Liver (tissue), 8 donors: ENCODE measurements at regions not wholly inside any gene's neighbourhood (a gene's known extent, or its start where the extent isn't known, plus 50 kb on each side); places are given as distances from the start of the nearest gene placed in this dataset.

Experiments used
- DNase-seq: peaks from one replicate; pipeline ENCODE4 v3.0.0-alpha.2; 2017; ENCODE audit warnings: low spot score
- H3K27ac ChIP-seq, 2 donors: one replicate each; pipeline ENCODE4 v1.7.0; 2013; ENCODE audit warnings: inconsistent platforms in 2 of 2, low read length in 2 of 2, control low read depth in 1 of 2, low read depth in 1 of 2, mild to moderate bottlenecking in 1 of 2
- H3K27me3 ChIP-seq, 4 donors: one replicate each; pipeline versions ENCODE4 v1.6.1 to v1.7.0; 2013; ENCODE audit warnings: low read length in 3 of 4, inconsistent platforms in 1 of 4, mild to moderate bottlenecking in 1 of 4, moderate library complexity in 1 of 4; ENCODE audit not compliant: control insufficient read depth in 4 of 4, insufficient read depth in 4 of 4
- H3K36me3 ChIP-seq, 4 donors: one replicate each; pipeline versions ENCODE4 v1.6.1 to v1.7.0; 2013; ENCODE audit warnings: low read length in 3 of 4, mild to moderate bottlenecking in 3 of 4, low read depth in 1 of 4, moderate library complexity in 1 of 4; ENCODE audit not compliant: control insufficient read depth in 4 of 4, insufficient read depth in 3 of 4
- H3K4me1 ChIP-seq, 4 donors: one replicate each; pipeline versions ENCODE4 v1.6.1 to v1.7.0; 2013; ENCODE audit warnings: low read length in 3 of 4, mild to moderate bottlenecking in 3 of 4, moderate library complexity in 1 of 4; ENCODE audit not compliant: control insufficient read depth in 4 of 4, insufficient read depth in 4 of 4
- H3K4me3 ChIP-seq, 3 donors: one replicate each; pipeline versions ENCODE4 v1.6.1 to v1.7.0; 2013; ENCODE audit warnings: low read length in 3 of 3, control low read depth in 1 of 3, low read depth in 1 of 3, mild to moderate bottlenecking in 1 of 3
- H3K9ac ChIP-seq, 2 donors: one replicate each; pipeline ENCODE4 v1.7.0; 2013; ENCODE audit warnings: low read length in 2 of 2, mild to moderate bottlenecking in 2 of 2, moderate library complexity in 2 of 2, control low read depth in 1 of 2, low read depth in 1 of 2
- H3K9me3 ChIP-seq, 4 donors: one replicate each; pipeline versions ENCODE4 v1.6.1 to v1.7.0; 2013; ENCODE audit warnings: low read length in 3 of 4; ENCODE audit not compliant: control insufficient read depth in 4 of 4
- EGR1 ChIP-seq, 2 donors: IDR thresholded peaks; 2 replicates each; pipeline ENCODE4 v1.6.1; 2016 to 2018; ENCODE audit warnings: antibody characterized with exemption in 2 of 2, low read depth in 2 of 2
- FOXA1 ChIP-seq: IDR thresholded peaks from 2 replicates; pipeline ENCODE4 v1.6.1; 2016; ENCODE audit warnings: antibody characterized with exemption
- FOXA2 ChIP-seq: IDR thresholded peaks from 2 replicates; pipeline ENCODE4 v1.6.1; 2016; ENCODE audit warnings: antibody characterized with exemption
- GABPA ChIP-seq, 2 donors: IDR thresholded peaks in 1 of 2; conservative IDR thresholded peaks in 1 of 2; 2 replicates each; pipeline ENCODE4 v1.6.1; 2016; ENCODE audit warnings: antibody characterized with exemption in 2 of 2, mild to moderate bottlenecking in 1 of 2, moderate library complexity in 1 of 2
- HNF4A ChIP-seq, 2 donors: conservative IDR thresholded peaks; 2 replicates each; pipeline ENCODE4 v1.6.1; 2016; ENCODE audit warnings: antibody characterized with exemption in 2 of 2, mild to moderate bottlenecking in 2 of 2
- JUND ChIP-seq, 2 donors: IDR thresholded peaks; 2 replicates each; pipeline ENCODE4 v1.6.1; 2016; ENCODE audit warnings: antibody characterized with exemption in 2 of 2
- NR2F2 ChIP-seq: IDR thresholded peaks from 2 replicates; pipeline ENCODE4 v1.6.1; 2016; ENCODE audit warnings: antibody characterized with exemption
- RAD21 ChIP-seq, 2 donors: IDR thresholded peaks; 2 replicates each; pipeline ENCODE4 v1.6.1; 2016; ENCODE audit warnings: antibody characterized with exemption in 2 of 2, mild to moderate bottlenecking in 2 of 2
- RXRA ChIP-seq, 2 donors: IDR thresholded peaks; 2 replicates each; pipeline ENCODE4 v1.6.1; 2017 to 2018; ENCODE audit warnings: antibody characterized with exemption in 2 of 2, mild to moderate bottlenecking in 1 of 2
- SP1 ChIP-seq: IDR thresholded peaks from 2 replicates; pipeline ENCODE4 v1.6.1; 2018; ENCODE audit warnings: antibody characterized with exemption, mild to moderate bottlenecking
- YY1 ChIP-seq: IDR thresholded peaks from 2 replicates; pipeline ENCODE4 v1.6.1; 2016; ENCODE audit warnings: antibody characterized with exemption, mild to moderate bottlenecking
- WGBS: extraction: QIAGEN DNeasy Blood & Tissue Kit; methylation state at CpG from one replicate; pipeline ENCODE4 v1.1.7; 2013; 5-methylcytosine and 5-hydroxymethylcytosine counted together
- TF ChIP-seq, protein P1 (sequence below): IDR thresholded peaks from 2 replicates; pipeline ENCODE4 v1.6.1; 2016; ENCODE audit warnings: antibody characterized with exemption, mild to moderate bottlenecking
- TF ChIP-seq, protein P2 (sequence below): IDR thresholded peaks from 2 replicates; pipeline ENCODE4 v1.6.1; 2016; ENCODE audit warnings: antibody characterized with exemption
- TF ChIP-seq, protein P3 (sequence below): IDR thresholded peaks from 2 replicates; pipeline ENCODE4 v1.6.1; 2016; ENCODE audit warnings: antibody characterized with exemption
- TF ChIP-seq, protein P4 (sequence below): fragments of 150-350 bp; IDR thresholded peaks from 2 replicates; pipeline ENCODE4 v1.5.1; 2017; ENCODE audit warnings: improper control_type of control experiment, low read depth, low read length; ENCODE audit not compliant: missing input control
- donor health status: healthy.
- donor health status: healthy.
- donor health status: healthy.
- donor health status: healthy.
- donor health status: healthy.

DNA sequence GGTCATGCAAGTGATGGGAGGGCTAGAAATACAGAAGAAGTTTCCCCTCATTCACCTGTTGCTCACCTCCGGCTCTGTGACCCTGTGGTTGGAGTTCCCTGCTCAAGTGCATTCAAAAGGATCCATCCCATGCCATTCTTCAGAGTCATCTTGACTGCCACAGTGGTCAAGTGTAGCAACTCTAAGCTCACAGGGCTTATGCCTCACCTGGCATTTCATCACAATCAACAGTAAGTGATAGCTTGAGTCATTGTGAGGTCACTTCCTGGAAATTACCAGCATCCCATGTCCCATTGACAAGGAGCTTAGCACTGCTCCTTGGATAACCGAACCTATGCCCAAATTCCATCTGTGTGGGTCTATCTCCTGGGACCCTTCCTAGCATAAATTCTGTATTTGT, 55.6 kb downstream of the OR4C45 start:
- H3K9me3 ChIP-seq = no peaks in the 10 kb centered on the region
- TF ChIP-seq RXRA (IDR thresholded peaks at IDR 0.05) (no peak), GABPA (IDR thresholded peaks at IDR 0.05 in 1 of 2, conservative IDR thresholded peaks at IDR 0.05 in 1 of 2) (no peak), FOXA2 (no peak), SP1 (no peak), YY1 (no peak)
- DNase-seq = no peak
- H3K4me3 ChIP-seq = no peak overlapping the region
- 65% methylated on average over 2 of the region's 2 CpGs for WGBS
- no peak overlapping the region for H3K9ac ChIP-seq
- no peaks in the 10 kb centered on the region for H3K36me3 ChIP-seq
- no peak overlapping the region for H3K27ac ChIP-seq
- H3K4me1 ChIP-seq = no peaks in the 10 kb centered on the region
- H3K27me3 ChIP-seq = no peaks in the 10 kb centered on the region

DNA sequence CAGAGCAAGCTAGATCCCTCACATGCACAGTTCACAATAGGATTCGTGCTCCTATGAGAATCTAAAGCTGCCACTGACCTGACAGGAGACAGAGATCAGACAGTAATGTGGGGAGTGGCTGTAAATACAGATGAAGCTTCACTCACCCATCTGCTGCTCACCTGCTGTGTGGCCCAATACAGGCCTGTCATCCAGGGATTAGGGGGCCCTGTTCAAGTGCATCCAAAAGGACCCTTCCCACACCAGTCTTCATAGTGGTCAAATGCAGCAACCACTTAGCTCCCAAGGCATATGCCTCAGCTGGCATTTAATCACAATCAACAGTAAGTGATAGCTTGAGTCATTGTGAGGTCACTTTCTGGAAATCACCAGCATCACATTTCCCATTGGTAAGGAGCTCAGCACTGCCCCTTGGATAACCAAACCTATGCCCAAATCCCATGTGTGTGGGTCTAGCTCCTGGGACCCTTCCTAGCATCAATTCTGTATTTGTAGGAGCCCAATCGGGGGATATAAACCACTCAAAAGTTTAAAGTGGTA, 65.6 kb downstream of the OR4C45 start:
- Histone ChIP-seq H3K4me1 (no peaks in the 10 kb centered on the region), H3K4me3 (no peak overlapping the region), H3K9me3 (no peaks in the 10 kb centered on the region), H3K36me3 (no peaks in the 10 kb centered on the region), H3K27ac (no peak overlapping the region), H3K9ac (no peak overlapping the region), H3K27me3 (peaks cover 0 to 2% (median 0%) of the 10 kb centered on the region in 4 donors)
- TF ChIP-seq, protein P1, sequence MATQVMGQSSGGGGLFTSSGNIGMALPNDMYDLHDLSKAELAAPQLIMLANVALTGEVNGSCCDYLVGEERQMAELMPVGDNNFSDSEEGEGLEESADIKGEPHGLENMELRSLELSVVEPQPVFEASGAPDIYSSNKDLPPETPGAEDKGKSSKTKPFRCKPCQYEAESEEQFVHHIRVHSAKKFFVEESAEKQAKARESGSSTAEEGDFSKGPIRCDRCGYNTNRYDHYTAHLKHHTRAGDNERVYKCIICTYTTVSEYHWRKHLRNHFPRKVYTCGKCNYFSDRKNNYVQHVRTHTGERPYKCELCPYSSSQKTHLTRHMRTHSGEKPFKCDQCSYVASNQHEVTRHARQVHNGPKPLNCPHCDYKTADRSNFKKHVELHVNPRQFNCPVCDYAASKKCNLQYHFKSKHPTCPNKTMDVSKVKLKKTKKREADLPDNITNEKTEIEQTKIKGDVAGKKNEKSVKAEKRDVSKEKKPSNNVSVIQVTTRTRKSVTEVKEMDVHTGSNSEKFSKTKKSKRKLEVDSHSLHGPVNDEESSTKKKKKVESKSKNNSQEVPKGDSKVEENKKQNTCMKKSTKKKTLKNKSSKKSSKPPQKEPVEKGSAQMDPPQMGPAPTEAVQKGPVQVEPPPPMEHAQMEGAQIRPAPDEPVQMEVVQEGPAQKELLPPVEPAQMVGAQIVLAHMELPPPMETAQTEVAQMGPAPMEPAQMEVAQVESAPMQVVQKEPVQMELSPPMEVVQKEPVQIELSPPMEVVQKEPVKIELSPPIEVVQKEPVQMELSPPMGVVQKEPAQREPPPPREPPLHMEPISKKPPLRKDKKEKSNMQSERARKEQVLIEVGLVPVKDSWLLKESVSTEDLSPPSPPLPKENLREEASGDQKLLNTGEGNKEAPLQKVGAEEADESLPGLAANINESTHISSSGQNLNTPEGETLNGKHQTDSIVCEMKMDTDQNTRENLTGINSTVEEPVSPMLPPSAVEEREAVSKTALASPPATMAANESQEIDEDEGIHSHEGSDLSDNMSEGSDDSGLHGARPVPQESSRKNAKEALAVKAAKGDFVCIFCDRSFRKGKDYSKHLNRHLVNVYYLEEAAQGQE = no peak
- no peak for TF ChIP-seq EGR1 (IDR thresholded peaks at IDR 0.05; ENCODE audit: low read depth in 2 of 2)
- TF ChIP-seq RAD21 (IDR thresholded peaks at IDR 0.05) = no peak
- TF ChIP-seq HNF4A (conservative IDR thresholded peaks at IDR 0.05) = no peak
- TF ChIP-seq, protein P2, sequence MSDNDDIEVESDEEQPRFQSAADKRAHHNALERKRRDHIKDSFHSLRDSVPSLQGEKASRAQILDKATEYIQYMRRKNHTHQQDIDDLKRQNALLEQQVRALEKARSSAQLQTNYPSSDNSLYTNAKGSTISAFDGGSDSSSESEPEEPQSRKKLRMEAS = no peak
- TF ChIP-seq, protein P3, sequence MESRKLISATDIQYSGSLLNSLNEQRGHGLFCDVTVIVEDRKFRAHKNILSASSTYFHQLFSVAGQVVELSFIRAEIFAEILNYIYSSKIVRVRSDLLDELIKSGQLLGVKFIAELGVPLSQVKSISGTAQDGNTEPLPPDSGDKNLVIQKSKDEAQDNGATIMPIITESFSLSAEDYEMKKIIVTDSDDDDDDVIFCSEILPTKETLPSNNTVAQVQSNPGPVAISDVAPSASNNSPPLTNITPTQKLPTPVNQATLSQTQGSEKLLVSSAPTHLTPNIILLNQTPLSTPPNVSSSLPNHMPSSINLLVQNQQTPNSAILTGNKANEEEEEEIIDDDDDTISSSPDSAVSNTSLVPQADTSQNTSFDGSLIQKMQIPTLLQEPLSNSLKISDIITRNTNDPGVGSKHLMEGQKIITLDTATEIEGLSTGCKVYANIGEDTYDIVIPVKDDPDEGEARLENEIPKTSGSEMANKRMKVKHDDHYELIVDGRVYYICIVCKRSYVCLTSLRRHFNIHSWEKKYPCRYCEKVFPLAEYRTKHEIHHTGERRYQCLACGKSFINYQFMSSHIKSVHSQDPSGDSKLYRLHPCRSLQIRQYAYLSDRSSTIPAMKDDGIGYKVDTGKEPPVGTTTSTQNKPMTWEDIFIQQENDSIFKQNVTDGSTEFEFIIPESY = no peak
- TF ChIP-seq NR2F2 = no peak
- no peak for TF ChIP-seq JUND (IDR thresholded peaks at IDR 0.05)
- no peak for TF ChIP-seq FOXA1
- TF ChIP-seq YY1 = no peak
- TF ChIP-seq GABPA (IDR thresholded peaks at IDR 0.05 in 1 of 2, conservative IDR thresholded peaks at IDR 0.05 in 1 of 2) = no peak
- WGBS = 41% methylated on average over 2 of the region's 2 CpGs
- no peak for DNase-seq

DNA sequence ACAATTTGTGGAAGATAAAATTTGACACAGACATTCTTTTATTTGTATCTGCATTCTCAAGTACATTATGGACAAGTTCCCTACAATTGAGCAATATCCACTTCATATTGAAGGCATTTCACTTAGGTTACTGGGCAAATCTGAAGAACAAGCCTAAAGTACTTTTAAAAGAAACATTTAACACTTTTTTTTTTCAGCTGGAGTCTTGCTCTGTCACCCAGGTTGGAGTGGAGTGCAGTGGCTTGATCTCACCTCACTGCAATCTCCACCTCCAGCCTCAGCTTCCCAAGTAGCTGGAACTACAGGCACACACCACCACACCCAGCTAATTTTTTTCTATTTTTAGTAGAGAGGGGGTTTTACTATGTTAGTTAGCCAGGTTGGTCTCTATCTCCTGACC, 70.2 kb downstream of the OR4C45 start:
- H3K27me3 ChIP-seq = no peaks in the 10 kb centered on the region
- H3K27ac ChIP-seq = no peak overlapping the region
- H3K4me3 ChIP-seq = no peak overlapping the region
- H3K4me1 ChIP-seq = no peaks in the 10 kb centered on the region
- no peak for DNase-seq
- H3K9me3 ChIP-seq = no peaks in the 10 kb centered on the region
- H3K36me3 ChIP-seq = no peaks in the 10 kb centered on the region
- H3K9ac ChIP-seq = no peak overlapping the region
- no peak for TF ChIP-seq SP1
- TF ChIP-seq, protein P4, sequence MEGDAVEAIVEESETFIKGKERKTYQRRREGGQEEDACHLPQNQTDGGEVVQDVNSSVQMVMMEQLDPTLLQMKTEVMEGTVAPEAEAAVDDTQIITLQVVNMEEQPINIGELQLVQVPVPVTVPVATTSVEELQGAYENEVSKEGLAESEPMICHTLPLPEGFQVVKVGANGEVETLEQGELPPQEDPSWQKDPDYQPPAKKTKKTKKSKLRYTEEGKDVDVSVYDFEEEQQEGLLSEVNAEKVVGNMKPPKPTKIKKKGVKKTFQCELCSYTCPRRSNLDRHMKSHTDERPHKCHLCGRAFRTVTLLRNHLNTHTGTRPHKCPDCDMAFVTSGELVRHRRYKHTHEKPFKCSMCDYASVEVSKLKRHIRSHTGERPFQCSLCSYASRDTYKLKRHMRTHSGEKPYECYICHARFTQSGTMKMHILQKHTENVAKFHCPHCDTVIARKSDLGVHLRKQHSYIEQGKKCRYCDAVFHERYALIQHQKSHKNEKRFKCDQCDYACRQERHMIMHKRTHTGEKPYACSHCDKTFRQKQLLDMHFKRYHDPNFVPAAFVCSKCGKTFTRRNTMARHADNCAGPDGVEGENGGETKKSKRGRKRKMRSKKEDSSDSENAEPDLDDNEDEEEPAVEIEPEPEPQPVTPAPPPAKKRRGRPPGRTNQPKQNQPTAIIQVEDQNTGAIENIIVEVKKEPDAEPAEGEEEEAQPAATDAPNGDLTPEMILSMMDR = no peak
- TF ChIP-seq, protein P1 = no peak
